Glomerular endothelial cell (primary cell): ENCODE measurements at regions not wholly inside any gene's neighbourhood (a gene's known extent, or its start where the extent isn't known, plus 50 kb on each side); places are given as distances from the start of the nearest gene placed in this dataset.

Experiments used
- DNase-seq: peaks from one replicate; pipeline ENCODE4 v3.0.0-alpha.2; 2011; ENCODE audit warnings: low read depth, low spot score; ENCODE audit errors: extremely low read depth

DNA sequence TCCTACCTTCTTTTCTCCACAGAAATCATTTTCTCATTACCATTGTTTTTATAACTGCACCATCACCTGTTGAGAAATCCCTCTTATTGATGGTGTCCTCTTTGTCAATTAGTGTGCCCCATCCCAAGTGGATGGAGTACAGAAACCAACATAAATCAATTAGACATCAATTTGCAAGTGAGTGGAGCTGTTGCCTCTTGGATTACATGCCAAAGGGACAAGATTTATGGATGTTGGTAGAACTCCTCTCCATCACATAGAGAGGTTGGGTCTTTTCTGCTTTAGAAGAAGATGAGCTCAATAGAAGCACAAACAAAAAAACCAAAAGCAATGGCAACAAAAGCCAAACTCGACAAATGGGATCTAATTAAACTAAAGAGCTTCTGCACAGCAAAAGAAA, 973.5 kb downstream of the CDH11 start:
- DNase-seq = no peak

DNA sequence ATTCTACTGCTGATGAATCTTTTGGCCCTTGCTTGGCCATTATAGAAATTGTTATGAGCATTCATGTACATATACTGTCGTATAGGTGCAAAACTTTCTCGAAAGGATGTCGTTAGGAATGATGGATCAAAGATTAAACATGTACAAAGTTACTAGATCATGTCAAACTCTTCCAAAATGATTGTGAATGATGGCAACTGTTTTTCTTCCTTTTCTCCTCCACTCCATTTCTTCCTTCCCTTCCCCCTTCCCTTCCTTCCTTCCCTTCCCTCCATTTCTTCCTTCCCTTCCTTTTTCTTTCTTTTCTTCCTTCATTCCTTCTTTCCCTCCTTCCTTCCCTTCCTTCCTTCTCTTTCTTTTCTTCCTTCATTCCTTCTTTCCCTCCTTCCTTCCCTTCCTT, 973.9 kb downstream of the CDH11 start:
- no peak for DNase-seq

DNA sequence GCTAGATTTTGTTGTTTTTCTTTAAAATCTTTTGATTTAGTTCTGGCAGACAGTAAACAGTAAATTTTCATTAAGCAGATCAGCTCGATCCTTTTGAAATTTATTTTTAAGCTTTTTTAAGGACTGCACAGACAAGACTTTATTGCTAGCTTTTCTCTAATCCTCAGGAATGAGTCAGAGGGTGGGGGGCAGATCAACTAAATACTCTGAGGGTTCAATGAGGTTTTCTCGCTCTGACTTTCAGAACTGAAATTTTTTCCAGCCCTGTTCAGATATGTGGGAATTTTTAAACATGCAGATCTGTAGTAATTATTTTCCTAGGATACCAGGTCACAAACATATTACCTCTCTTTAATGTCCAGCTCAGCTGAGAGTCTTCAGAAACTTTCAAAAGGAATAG, 977.2 kb downstream of the CDH11 start:
- DNase-seq = no peak

DNA sequence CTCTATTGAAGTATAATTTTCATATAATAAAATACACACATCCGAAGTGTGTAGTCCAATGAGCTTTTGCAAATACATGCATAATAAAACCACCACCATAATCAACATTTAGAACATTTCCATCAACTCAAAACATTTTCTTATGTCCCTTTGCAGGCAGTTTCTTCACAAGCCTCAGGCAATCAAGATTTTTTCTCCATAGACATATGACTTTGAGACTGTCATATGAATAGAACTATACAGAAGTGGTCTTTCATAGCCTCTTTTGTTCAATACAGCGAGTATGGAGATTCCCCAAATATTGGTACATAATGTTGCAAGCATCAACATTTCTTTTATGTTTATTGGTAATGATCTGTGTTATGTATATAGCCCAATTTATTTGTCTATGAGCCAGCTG, 983.2 kb downstream of the CDH11 start:
- no peak for DNase-seq

DNA sequence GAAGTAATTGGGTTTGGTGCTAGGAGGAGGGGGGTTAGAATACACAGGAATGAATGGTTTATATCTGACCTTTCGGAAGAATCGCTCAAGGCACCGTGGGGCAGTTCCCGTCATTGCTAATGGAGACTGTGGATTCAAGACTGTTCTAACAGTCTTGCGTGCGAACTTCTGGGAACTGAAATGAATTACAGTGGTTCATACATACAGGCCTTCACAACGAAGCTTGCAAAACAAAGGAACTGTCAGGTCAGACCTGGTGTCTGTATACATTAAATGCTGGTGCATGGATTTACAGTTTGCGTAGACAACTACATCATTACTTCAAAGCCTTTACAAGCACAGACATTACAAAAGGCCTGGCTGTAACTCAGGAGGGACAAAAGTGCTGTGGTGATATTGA, 983.9 kb downstream of the CDH11 start:
- DNase-seq = no peak

DNA sequence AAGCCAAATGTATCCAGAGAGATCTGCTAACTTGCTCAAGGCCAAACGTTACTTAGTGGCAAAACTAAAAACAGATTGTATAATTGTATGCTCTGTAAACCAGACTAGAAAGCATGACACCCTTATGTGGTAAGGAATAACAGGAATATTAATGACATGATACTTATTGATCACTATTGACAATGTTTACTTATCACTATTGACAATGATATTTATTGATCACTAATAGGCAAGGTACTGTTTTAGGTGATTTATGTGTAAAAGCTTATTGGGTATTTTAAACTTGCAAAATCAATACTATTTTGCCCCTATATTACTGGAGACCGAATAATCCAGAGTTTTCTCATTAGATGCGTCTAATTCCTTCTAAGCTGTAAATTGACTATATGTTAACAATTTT, 985.1 kb downstream of the CDH11 start:
- DNase-seq = no peak

DNA sequence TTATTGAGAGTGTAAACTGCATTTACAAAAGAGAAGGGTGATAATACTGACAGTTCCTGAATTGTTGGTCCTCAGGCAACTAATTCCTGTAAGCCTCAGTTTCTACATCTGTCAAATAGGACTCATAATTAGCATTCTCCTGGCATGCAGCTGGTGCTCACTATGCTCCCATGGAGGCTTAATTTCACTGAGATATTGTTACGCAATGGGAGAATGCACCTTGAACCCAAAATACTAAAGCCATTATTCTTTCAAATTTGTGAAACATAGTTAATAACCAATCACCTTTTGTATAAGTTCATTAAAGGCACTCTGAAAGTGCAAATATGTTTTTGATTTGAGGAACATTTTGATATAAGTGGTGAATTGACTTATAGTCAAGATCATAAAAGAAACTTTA, 985.5 kb downstream of the CDH11 start:
- no peak for DNase-seq

DNA sequence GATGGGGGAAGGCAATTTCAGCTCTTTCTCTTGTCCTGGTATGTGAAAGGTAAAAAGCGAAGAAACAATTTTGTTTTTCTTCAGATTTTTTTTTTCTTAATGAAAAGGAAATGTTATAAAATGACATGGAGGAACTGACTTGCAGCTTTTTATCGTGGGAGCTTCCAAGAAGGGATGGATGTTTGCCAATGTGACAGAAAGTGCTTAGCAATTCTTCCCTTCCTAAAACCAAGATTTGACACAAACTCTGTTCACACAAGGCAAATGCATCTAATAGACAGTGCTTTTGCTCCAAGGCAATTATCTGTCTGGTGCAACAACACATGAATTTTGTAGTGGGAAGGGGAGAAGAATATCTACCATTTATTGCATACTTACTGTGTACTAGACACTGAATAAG, 988.5 kb downstream of the CDH11 start:
- no peak for DNase-seq

DNA sequence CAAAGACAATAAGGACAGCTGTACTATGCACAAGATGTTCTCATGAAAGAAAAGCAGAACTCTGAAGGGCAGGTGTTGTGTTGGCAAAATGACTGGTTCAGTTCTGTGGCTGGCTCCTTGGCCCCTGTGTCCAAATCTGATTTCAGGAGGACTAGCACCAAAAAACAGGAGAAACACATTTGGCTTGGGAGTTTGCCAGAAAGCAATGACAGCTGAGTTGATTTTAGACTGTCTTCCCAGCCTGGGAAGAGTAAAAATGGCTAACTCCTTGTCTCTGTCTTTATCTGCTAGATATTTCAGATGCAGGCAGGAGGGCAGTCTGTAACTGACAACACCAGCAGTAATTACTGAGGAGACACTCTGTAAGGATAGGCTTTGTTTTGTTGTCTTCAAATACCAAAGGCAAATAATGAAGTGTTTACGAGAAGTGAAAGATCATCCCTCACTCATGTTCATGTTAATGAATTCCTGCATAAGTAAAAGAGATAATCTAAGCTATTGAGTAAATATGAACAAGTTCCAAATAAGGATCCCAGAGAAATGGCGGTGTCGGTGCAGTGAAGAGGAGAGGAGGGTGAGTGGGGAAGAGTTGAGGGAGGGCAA, 989.0 kb downstream of the CDH11 start:
- no peak for DNase-seq

DNA sequence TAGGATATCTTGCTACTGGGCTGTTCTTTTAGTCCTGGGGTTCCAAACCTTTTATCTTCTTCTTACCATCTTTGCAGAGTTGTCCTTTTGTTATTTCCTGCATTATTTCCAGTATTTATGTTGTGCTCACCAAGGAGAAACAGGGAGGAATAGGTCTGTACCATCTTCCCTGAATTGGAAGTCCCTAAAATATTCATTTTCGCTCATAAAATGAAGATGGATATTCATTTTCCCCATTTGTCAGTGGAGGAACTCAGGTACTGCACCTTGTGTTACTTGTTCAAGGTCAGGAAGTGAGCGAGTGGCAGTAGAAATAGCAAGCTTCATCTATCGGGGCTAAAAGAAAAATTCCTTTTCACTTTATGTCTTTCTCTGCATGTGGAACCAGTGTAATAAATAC, 989.7 kb downstream of the CDH11 start:
- no peak for DNase-seq

DNA sequence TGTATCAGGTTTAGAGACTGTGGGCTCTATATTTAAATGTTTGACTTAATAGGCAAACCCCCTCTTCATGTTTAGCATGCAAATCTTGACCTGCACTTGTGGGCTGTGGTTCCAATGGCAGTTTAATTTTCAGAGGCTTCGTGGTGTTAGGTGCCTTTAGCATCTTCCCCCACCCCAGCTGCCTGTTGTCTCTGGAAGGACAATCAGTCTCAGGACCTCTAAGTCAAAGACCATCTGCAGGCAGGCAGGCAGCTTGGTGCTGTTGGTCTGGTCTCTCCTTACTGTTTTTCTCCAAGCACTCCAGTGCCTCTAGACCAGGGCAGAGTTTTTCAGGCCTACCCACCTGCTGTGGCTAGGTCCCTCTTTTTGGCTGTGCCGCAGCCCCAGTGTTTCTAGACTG, 990.4 kb downstream of the CDH11 start:
- DNase-seq = no peak

DNA sequence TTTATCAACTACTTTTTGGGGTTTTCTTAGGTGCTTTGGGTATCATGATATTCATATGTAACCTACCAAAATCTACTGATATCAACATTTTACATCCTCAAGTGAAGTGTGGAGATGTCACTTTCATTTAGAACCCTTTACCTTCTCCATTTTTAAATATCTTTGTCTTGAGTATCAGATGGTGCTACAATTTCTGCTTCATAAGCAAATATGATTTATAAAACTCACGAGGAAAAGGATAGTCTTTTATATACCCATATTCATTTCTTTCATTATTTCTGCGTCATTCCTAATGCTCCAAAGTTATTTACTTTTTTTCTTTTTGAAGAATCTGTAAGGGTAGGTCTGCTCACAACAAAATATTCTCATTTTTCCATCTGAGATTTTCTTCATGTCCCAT, 991.7 kb downstream of the CDH11 start:
- no peak for DNase-seq

DNA sequence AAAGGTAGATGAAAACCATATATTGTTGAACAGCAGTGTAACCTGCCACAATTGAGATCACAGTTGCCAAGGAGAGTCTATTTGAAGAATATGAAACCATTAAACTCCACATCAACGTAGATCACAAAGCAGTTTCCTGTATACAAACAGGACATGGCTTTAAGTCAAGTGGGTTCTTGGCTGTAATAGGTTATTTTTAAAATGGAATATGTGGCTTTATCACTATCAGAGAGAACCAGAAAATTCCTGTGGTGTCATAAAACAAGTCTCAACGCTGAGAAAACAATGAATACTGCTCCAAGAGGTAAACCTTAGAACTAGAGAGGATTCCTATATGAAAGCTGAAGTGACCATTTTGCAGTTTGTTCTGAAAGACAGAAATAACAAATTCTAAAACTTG, 999.7 kb downstream of the CDH11 start:
- no peak for DNase-seq

DNA sequence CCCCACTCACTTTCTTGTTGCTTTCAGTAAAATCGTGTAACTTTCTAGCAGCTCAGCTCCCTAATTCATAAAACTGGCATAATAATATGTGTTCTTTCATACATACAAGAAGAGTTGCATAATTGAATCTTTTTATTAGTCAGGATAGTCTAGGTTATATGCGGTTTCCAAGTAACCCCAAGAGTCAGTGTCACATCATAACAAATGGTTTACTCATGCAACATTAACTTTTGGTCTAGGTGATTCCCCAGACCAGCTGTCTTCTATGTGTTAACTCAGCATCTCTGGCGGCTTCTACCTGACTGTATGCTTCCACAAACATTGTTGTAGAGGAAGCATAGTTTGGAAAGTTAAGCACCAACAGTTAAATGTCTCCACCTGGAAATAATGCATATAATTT, 1000.4 kb downstream of the CDH11 start:
- DNase-seq = no peak

DNA sequence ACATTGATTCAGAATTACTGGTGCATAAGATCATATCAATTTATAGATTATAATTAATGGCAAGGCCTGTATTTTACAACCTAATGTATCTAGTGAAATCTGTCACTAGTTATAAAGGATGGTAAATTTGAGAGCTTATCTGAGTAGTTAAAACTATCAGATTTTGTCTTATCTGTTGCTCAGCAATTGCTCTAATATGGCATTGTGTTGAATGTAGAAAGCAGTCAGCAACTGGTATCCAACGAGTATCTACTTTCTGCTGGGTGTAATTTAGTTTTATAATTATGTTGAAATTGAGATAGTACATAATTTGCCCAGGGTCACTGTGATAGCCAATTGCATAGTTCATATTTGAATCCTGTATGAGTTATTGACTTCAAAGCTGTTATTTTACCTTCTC, 1005.7 kb downstream of the CDH11 start:
- no peak for DNase-seq

DNA sequence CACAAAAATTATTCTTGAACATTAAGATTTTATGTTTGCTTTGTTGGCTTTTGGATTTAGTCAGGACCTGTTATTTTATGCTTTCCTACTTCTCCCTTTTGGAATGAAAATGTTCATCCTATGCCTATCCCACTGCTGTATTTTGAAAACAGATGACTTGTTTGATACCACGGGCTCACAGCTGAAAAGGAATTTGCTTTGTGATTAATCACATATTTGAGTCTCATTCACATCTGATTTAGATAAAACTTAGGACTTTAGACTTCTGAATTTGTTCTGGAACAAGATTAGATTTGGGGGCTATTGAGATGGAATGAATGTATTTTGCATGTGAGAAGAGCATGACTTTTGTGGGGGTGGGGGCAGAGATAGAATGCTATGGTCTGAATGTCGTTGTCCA, 1012.6 kb downstream of the CDH11 start:
- DNase-seq = no peak

DNA sequence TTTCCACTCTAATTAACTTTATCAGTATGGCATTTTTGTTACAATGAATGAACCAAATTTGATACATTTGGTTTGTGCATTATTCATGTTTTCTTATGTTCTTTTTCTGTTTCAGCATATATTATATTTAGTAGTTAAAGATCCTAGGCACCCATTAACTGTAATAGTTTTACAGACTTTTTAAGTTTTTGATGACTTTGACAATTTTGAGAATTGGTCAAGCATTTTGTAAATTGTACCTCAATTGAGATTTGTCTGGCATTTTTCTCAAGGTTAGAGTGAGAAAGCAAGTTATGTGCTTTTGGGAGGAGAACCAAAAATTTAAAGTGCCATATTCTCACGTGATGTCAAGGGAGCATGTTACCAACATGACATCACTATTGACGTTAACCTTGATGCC, 1019.2 kb downstream of the CDH11 start:
- no peak for DNase-seq

DNA sequence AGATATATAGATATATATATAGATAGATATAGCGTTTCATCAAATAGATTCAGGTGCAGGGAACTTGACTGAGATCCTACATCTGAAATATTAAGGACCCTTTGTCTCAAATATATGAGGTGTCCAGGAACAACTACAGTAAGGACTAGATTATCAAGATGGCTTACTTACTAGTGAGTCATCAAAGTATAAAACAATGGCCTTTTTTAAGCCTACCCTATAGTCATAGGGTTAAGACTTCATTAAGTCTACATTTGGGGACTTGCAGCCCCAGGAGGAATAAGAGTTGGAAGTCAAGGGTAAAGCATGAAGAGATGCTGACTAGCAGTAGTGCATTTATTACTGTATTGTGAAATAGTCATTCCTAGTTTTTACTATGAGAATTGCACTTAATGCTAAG, 1023.4 kb downstream of the CDH11 start:
- DNase-seq = no peak

DNA sequence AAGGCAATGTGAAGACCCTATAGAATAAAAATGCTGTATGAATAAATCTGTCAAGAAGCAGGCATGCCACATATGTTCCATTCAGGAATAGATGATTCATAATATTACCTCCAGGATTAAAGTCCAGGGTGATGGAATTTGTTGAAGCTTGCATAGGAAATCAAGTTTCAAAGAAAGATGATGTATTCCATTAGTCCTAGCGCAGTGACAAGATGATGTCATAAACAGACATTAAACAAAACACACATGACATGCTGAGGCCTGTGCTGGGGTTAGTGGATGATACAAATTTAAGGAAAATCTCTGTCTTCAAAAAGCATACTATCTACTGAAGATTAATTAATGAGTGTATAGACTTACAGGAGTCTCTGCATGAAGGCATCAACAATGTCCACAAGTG, 1025.2 kb downstream of the CDH11 start:
- no peak for DNase-seq

DNA sequence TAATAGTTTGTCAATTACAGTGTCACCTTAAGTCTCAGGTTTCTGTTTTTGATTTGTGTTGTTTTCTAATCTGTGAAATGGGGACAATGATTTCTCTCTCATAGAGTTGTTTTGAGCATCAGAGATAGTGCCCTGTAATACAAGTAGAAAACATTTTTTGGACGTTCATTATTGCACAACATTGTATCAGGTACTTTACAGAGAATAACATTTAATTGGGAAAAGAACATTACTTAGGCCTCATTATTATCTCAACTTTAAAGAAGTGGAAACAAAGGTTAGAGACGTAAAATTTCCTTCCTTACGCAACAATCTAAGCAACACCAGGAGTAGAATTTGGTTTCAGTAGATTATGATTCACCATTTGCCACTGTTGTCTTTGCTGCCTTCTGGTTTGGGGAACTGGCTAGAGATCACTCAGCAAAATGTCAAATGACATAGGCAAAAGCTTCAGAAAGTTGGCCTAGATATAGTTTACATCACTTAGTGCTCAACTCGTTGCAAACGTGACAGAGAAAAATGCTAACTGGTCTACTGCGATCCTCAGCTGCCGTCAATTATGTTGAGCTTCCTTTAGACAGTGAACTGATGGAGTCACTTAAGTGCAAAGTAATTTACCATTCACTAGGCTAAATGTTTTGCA, 1026.8 kb downstream of the CDH11 start:
- no peak for DNase-seq

DNA sequence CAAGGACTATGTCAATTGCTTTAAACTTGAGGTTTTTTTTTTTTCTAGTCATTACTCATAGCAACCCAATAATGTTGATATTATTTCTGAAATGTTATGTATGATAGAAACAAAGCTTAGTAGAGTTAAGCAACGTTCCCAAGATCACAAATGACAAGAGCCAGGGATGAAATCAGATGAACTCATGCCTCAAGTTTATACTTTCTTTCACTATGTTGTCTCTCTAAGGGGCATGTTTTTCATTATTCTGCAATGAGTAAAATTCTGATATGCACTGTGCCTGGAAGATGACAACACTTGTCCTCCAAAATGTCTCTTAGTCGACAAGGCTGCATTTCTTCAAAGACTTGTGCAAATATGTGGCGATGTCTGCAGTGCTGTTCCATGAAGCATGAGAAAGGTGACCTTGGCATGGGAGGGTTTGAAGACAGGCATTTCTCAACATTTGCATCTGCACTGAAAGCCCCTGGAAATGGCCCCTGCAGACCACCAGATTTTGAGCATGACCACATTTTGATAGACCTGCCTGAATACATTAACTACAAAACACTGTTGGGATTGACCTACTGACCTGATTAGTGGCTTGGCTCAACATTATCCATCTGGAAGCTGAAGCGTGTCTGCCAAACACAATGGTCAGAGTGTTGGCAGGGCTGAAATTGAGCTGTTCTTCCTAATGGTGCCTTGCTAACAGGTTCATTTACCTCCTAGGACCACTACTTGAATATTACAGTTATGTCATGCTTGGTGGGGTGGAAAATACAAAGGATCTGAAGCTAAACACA, 1027.5 kb downstream of the CDH11 start:
- no peak for DNase-seq

DNA sequence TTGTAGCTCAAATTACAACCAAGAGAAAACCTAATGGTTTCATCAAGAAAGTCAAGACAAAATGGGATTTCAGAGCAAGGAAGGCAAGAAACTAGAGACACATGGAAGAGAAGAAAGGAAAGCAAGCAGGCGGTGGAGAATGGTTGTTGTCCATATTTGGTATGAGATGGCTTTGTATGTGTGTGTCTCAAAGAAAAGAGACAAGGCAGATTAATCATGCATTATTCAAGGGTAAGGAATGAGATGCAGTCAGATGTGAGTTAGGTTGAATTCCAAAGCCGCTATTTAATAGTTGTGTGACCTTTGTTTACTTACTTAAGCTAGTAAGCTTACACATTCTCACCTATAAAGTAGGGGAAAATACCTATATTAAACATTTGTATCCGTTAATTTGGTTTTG, 1029.6 kb downstream of the CDH11 start:
- DNase-seq = no peak
